ENCODE measurements at regions not wholly inside any gene's neighbourhood (a gene's known extent, or its start where the extent isn't known, plus 50 kb on each side); places are given as distances from the start of the nearest gene placed in this dataset.

DNA sequence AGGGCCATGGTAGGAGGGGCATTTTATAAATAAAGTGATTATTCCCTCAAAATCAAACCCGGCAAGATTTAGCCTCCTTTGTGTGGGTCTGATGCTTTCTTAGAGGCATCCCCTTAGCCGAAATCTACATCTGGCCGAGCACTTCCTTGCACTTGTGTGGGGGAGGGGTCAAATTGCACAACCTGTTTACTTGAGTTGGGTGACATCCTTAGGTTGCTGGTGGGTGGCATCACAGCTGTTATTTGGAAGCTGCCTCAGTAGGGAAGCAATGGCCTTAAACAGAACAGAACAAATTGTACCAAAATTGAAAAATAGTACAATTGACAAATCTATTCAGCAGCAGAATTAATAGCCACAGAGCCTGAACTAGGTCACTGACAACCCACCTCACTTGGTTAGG lies 546.1 kb downstream of the SNAPC1 start:
- DNase-seq, result no peak

DNA sequence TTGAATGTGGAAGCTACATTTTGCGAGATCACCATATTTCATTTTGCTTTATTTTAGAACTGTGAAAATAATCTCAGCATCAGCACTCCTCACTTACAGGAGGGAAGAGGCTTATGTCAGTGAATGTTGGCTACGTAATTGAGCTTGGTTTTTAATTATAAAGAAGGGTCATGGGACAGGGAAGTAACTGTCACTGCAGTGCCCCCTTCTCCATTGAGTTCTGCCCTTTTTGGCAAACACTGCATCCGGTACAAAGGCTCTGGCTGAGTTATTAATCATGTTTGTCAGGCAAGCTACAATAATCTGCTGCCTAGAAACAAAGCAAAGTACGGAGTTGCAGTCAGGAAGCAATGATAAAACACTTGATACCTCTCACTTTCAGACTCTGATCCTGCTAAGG lies 546.7 kb downstream of the SNAPC1 start:
- no peak for DNase-seq

DNA sequence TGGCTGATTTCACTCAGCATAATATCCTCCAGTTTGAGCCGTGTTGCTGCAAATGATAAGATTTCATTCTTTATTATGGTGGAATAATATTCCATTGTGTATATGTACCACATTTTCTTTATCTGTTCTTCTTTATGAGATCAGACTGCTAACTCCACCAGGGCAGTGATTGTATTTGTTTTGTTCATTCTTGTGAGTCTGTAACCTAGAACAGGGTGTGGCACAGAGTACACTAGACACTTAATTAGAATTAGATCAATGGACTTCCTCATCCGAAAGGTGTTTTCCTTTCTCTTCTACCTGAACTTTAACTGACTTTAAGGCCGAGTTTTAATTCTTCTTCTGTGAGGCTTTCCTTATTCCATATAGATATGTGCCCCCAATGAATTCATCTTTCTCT lies 551.0 kb downstream of the SNAPC1 start:
- no peak for DNase-seq

DNA sequence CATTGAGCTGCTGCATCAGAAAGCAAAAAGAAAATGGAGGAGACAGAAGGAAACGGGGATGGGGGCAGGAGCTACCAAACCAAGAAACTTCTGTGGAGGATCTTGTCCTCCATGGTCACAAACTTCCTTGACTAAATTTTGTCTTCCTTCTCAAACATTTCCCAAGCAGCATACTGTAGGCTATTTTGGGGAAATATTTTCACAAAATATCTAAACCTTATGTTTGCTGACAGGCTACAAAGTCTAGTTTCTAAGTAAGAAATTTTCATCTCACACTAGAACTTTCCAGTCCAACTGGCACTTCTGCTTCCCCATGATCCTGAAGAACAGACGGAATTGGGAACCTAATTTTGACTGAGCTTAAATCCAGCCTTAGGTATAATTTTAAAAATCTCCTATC lies 552.0 kb downstream of the SNAPC1 start:
- DNase-seq, result no peak

DNA sequence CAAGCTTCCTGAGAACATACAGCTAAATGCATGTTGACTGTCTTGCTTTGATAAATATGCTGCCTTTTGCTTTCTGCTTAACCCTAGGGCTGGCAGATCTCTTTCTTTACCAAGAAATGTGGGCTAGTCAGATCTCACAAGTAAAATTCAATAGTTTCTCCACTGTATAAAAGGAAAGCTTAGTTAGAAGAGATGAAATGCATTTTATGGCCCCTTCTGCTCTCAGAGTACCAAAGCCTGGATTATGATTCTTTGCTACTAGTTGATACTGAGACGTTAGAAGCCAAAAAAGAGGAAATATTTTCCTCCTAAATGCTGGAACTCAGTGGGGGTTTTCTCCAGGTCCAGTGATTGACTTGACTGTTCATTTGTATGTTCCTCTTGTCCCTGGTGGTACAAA lies 552.7 kb downstream of the SNAPC1 start:
- no peak for DNase-seq

DNA sequence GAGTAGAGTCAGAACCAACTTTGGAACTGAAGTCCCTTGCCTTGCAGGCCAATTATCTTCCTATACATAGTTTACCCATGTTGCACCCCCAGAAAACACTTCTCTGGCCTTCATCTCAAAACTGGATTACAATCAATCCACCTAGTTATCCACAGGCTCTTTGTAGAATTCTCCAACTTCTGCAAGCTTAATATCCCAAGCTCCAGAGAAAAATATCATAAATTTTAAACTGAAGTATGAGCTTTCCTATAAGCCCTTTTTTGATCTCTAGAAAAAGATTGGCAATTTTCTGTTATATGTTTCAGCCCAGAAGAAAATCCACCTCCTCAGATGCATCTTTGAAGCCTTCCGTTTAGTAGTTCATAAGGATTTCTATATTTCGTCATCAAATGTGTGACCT lies 553.4 kb downstream of the SNAPC1 start:
- no peak for DNase-seq

DNA sequence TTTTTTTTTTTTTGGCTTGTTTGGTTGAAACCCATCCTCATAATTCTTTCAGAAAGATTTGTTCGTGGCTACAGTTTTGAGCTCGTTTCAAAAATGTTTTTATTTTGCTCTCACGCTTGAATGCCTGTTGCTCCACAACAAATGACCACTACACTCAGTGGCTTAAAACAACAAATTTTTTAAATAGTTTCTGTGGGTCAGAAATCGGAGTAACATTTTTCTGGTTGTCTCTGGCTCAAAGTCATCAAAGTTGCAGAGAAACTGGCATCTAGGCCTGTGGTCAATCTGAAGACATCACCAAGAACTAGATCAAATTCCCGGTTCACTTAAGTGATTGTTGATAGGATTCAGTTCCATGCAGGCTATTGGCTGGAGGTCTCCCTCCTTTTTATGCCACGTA lies 560.0 kb downstream of the SNAPC1 start:
- DNase-seq, result no peak

DNA sequence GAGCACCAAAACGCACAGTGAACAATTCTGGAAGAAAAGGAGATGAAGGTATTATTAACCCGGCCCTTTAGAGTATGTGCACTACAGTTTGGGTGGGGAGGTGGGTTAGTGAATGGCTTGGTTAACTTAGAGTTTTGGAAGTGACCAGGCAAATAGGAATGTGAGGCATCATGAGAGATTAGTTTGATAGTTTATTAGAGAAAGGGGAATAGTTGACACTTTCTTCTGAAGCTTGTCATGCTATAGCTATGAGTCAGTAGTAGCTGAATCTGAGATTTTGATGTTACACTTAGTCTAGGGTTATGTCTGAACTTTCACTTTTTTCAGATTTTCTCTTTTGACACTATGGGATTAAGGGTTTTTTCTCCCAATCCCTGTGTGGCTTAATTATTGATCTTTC lies 567.2 kb downstream of the SNAPC1 start:
- DNase-seq, result no peak

DNA sequence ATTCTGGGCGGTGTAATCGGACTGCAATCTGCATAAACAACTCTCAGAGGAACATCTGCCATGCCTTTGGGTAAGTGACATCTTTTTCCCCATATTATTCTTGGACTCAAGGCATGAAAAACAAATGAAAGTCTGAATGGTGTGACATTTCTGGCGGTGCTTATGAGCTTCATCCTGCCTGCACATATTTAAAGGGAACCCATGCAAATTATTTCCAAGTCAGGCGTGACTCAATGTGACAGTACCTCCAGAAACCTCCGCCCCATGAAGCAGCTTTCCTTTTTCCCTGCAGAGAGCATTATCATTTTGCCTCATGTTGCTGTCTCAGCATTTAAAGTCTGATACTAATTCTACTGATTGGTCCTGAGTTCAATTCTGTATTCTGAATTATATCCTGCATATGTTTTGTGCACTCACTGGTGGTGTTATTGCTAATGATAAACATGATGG lies 585.4 kb downstream of the SNAPC1 start:
- no peak for DNase-seq

DNA sequence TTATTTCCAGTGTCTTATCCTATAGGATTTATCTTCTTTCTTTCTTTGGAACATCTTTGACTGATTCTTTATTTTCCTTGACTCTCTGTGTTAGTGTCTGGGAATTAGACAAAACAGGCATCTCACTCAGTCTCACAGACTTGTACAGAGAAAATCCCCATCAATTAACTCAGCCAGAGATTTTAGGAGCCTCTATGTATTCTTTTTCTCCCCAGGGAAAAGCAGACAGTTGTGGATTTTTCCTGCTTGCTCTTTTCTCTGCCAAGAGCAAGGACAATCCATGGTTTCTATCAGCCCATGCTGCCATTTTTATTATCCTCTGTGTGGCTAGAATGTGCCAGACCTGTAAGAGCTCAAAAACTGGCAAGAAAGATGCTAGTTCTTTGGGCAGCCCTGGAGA lies 595.1 kb downstream of the SNAPC1 start:
- no peak for DNase-seq

DNA sequence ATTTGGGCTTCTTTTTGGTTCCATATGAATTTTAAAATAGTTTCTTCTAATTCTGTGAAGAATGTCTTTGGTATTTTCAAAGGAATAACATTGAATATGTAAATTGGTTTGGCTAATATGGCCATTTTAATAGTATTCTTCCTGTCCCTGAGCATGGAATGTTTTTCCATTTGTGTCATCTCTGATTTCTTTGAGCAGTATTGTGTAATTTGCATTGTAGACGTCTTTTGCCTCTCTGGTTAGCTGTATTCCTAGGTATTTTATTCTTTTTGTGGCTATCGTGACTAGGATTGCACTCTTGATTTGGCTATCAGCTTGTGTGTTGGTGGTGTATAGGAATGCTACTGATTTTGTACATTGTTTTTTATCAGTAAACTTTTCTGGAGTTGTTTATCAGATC lies 601.9 kb downstream of the SNAPC1 start:
- DNase-seq, result no peak

DNA sequence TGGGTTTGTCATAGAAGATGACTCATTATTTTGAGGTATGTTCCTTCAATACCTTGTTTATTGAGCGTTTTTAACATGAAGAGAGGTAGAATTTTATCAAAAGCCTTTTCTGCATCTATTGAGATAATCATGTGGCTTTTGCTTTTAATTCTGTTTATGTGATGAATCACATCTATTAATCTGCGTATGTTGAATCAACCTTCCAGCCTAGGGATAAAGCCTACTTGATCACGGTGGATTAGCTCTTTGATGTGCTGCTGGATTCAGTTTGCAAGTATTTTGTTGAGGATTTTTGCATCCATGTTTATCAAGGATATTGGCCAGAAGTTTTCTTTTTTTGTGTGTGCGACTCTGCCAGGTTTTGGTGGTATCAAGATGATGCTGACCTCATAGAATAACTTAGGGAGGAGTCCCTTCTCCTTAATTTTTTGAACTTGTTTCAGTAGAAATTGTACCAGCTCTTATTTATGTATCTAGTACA lies 602.6 kb downstream of the SNAPC1 start:
- no peak for DNase-seq

DNA sequence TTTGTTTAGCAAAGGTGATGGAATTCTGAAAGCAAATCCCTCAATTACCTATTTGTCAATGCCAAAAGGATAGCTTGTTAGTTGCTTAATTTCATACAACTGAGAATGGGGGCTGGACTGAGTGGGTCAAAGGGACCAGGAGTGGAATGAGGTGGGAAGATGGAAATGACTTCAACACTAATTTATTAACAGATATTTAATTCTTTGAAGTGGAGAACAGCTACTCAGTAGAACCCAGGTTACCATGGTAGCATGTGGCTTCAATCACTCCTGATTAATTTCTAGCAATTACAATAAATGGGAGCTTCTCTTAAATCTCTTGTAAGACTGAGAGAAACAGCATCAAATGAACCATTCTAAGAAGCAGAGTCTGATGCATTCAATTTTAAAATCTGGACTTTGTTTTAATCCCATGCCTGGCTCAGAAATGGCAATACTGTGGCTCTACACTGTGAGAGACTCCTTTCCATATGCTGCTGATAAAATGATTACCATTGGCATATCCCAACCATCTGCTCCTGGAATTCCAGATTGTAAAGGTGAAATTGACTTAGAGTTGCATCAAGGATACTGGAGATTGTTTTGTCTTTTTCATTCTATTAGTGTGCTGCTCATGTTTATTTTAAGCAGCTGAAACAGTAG lies 607.8 kb downstream of the SNAPC1 start:
- DNase-seq, result no peak

DNA sequence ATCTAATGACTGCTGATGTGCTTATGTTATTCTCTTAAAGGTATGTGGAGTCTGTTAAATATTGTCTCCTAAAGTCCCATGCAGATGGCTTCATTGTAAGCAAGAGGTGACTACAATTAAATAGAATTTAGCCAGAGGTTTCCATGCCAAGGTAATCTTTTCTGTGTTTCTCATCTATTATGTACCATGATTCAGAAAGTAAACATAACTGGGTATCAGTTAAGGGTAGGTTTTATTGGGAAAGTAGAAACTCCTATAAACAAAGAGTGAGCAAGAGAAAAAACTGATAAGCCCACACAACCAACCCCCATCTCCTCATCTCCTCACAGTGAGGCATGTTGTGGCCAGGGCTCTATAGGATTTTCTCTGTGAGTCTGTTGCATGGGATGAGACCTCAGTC lies 611.7 kb downstream of the SNAPC1 start:
- DNase-seq, result no peak

DNA sequence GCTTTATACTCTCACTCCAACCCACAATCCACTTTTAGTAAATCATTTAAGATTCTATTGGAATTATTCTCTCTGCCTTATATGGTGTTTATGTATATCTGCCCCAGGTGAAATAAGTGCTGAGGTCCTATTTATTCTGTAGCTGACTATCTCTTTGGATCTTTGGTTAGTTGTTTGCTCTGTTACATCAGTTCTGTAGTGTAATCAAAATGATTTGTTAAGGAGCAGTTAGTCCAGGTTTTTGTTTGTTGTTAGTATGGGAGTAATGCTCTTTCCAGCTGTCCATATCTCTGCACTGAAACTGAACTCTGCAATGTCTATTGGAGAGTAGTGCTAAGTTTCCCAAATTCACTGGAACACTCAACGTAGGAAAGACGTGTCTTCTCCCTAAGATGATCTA lies 615.8 kb downstream of the SNAPC1 start:
- DNase-seq, result no peak

DNA sequence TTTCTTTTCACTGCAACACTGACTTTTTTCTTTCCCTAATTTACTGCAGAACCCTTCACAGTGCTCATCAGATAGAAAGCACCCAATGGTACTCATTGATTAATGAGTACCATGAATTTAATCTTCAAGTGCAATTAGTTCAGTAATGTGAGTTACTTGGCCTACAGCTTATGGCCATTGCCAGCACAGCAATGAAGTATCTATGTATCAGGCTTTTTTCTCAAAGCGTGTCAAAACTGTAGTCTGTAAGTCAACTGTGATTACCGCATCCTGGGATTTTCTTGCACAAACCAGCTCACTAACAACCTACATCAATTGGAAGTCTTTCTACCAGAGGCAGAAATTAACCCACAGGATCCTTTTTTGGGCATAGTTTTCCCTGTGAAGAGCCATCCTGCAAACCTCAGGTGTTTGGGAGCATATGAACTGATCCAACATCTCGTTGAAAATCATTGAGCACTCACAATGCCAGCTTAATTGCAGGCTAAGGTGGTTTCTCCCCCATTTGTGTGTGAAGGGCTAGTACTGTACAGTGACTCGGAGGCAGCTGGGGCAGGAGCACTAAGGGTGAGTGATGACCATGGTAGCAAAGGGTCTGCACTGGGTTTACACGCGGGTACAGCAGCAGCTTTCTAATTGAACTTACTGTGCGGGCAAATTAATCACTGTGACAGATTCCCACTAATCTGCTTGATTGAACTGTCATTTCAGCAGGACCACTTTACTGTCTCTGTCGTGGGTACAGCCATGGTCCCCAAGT lies 619.3 kb downstream of the SNAPC1 start:
- DNase-seq, result no peak

DNA sequence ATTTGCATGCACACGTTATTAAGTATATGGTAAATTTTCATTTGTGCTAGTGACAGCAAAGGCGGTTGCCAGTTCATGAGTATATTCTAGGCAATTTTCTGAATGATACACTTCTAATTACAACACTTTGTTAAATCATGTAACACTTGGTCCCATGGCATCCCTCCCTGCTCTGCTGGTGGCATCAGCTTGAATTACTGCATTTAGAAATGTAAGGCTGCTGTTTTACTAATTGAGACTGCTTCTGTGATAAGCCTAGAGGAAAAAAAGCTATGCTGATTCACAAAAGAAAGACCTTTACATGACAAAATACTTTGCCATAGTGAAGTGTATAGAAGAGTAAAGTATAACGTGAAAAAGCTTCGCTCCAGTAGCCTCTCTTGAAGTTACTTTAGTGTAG lies 636.1 kb downstream of the KCNH5 start:
- no peak for DNase-seq

DNA sequence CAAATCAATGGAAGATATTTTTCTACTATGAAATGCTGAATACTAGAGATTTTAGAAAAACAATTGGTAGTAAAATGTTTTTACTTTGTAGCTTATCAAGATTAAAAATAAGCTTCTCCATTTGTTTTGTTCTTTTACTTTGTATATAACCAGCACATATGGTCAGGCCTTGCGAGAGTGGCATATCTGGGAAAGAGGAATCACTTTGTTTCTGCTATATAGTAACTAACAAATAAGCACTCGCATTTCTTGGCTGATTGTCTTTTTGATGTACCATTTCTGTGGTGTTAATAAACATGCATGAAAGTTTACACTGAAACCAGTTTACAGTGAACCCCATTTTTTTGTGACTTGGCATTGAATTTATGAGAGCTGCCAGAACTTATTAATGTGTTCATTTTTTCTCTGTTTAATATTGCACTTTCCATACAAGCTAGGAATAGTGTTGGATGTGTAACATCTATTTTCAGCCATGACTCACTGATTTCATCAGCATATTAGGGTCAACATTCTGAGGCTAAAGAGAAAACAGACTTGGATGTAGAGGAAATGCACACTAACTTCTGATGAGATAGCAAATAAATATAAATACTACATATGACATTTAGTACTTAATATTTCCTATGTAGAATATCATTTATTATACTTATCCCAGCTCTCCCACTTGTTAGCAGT lies 635.5 kb downstream of the KCNH5 start:
- no peak for DNase-seq

DNA sequence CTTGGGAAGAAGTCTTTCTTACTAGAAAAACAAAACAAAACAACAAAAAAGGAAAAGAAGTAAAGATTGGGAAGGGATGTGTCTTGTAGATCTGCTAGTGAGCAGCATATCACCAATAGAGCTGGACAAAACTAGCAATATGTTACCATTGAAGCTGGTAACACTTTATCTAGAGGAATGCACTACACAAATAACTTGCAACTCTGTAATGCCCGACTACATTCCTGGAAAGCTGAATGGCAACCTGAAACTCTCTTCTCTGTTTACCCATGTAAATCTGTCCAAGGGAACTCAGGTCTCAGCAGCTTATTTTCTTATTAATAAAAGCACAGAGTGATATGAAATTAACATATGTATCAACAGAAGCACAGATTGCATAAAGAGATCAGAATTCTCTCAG lies 624.4 kb downstream of the KCNH5 start:
- DNase-seq, result no peak

DNA sequence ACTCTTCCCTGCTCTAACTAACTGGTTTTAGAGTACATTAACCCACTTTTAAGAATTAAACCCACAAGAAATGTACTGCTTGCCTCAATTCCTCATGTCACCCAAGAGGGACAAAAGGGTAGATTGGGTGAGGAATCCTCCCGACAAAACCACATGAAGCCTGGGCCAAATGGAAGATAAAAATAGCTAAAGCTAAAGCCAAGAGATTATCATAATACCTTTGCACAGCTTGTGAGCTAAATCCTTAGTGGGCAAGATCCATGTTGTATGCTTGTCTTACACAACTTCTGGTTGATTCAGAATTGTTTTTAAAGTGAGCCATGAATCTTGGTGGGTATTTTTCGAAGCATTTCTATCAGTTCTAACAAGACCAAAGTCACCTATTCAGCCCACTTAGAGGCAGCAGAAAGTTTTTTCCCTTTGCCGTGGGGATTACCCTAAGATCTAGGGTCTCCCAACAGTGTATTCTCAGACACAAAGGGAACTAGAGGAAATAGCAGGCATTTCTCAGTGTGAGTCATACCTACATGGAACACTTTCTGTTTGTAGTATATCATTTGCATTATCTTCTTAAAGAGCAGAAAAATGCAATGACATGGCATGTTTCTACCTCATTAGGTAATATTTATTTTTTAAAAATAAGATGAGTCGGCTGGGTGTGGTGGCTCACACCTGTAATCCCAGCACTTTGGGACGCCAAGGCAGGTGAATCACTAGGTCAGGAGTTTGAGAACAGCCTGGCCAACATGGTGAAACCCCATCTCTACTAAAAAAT lies 616.6 kb downstream of the KCNH5 start:
- DNase-seq, result no peak

DNA sequence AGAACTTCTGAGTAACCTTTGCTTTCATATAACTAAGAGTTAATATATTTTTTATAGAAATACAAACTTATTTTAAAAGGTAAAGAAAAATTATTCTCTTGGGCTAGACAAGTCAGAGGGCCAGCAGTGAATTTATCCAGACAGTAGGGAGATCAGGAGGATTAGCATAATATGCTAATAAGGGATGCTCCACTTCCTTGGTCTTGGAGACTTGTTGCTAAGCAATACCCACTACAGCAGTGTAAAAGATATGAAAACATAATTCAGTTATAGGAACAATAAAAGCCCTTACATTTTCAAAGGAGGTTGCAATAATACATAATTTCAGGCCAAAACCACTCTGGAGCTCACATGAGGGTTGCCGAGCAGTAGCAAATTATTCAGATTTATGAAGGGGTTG lies 615.6 kb downstream of the KCNH5 start:
- DNase-seq, result no peak

DNA sequence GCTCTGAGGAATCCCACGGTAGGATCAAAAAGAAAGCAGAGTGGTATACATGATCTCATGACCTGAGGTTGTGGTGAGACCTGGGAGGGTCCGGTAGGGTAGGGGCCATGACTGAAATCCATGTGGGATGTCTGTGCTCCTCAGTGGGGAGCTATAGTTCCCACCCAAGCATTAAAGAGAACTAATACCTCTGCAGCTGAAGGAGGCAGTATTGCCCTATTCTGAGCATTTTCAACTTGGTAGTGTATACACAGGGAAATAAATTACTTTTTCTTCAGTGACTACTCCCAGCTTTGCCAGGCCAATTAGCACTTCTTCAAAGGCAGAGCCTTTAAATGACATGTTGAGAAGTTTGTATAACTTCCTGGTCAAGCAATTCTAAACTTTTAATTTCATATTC lies 613.8 kb downstream of the KCNH5 start:
- DNase-seq, result no peak

DNA sequence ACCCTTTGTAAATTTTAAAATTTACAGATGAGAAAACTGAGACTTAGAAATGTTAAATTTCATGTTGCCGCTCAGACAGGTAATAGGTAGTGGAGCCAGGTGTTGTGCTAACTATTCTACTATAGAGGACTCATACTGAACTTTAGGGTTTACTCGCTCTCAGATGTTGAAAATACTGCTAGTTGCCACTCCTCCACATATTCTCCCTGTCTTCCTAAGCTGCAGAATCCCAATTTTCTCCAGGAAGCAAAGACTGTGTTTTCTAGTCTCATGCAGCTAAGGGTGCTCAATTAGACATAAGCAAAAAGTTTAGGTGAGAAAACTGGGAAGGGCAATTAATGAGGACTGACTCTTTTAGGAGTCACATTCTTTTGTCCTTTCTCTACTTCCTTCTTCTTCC lies 612.3 kb downstream of the KCNH5 start:
- DNase-seq, result no peak

Data from activated gamma-delta T cell treated with Interleukin-2 at 50 U/mL for 16 hours (primary cell).